GM12878 (cell line): ENCODE measurements at regions not wholly inside any gene's neighbourhood (a gene's known extent, or its start where the extent isn't known, plus 50 kb on each side); places are given as distances from the start of the nearest gene placed in this dataset.

Experiments used
- ATAC-seq: fragments of 200-7000 bp; cut with Tn5 transposase; 3 replicates; pipeline ENCODE4 v1.9.1; 2020; ENCODE audit warnings: mild to moderate bottlenecking, moderate library complexity
- BruUV-seq: library from RNA; stranded (reverse); fragments of 400-500 nt; replicated peaks from 2 replicates; lab custom pipeline; 2021; lab: Mats Ljungman, UMichigan
- CTCF ChIA-PET: fragments of 300-600 bp; sonication (Branson Sonifier 250); formaldehyde crosslinking; extraction: SDS; loops from one replicate; lab custom pipeline; 2021; ENCODE audit warnings: inconsistent platforms; lab: Yijun Ruan, JAX
- POLR2A ChIA-PET: fragments of 350-600 bp; formaldehyde crosslinking; extraction: SDS; loops from one replicate; lab custom pipeline; 2021; ENCODE audit warnings: inconsistent platforms; lab: Charles Lee
- RAD21 ChIA-PET: fragments of 300-600 bp; sonication (Branson Sonifier 250); formaldehyde crosslinking; loops from one replicate; lab custom pipeline; 2023; ENCODE audit warnings: antibody characterized with exemption; ENCODE audit not compliant: unreplicated experiment; lab: Charles Lee
- SMC1A ChIA-PET: fragments of 300-600 bp; sonication (Branson Sonifier 250); formaldehyde crosslinking; loops from one replicate; lab custom pipeline; 2023; ENCODE audit not compliant: unreplicated experiment, uncharacterized antibody; lab: Charles Lee
- DNase-seq: peaks from one replicate; pipeline ENCODE4 v3.0.0-alpha.2; 2011; ENCODE audit warnings: low read depth, low spot score
- FAIRE-seq: peaks from 3 replicates; lab custom pipeline; 2011; peaks lifted over from hg19 to GRCh38; lab: Jason Lieb, UNC
- H2AFZ ChIP-seq: 2 replicates; pipeline ENCODE4 v1.6.0; 2011; ENCODE audit warnings: low read depth, low read length, control low read depth; ENCODE audit not compliant: control insufficient read depth
- H3K27ac ChIP-seq: 2 replicates; pipeline ENCODE4 v1.5.1; 2011; ENCODE audit warnings: control low read depth; ENCODE audit not compliant: control insufficient read depth, insufficient read depth
- H3K27me3 ChIP-seq, 2 experiments: replicated peaks in 1 of 2; 2 replicates each; pipeline versions ENCODE4 v1.6.0 to v1.6.1; 2011; ENCODE audit warnings: low read length in 1 of 2; ENCODE audit not compliant: control insufficient read depth in 2 of 2, insufficient read depth in 2 of 2
- H3K36me3 ChIP-seq, 2 experiments: 2 replicates each; pipeline ENCODE4 v1.5.1; 2011; ENCODE audit warnings: low read length in 1 of 2; ENCODE audit not compliant: control insufficient read depth in 2 of 2, insufficient read depth in 2 of 2
- H3K4me1 ChIP-seq: 2 replicates; pipeline ENCODE4 v1.6.1; 2011; ENCODE audit warnings: mild to moderate bottlenecking, low read length, moderate library complexity, mixed read lengths; ENCODE audit not compliant: control insufficient read depth, insufficient read depth
- H3K4me2 ChIP-seq: 2 replicates; pipeline ENCODE4 v1.6.0; 2011; ENCODE audit warnings: control low read depth; ENCODE audit not compliant: control insufficient read depth, insufficient read depth
- H3K4me3 ChIP-seq: fragments of 200-600 bp; sonication (generic); 2 replicates; pipeline ENCODE4 v1.5.1; 2016
- H3K79me2 ChIP-seq: 2 replicates; pipeline ENCODE4 v1.6.0; 2011; ENCODE audit warnings: low read length; ENCODE audit not compliant: control insufficient read depth, insufficient read depth
- H3K9ac ChIP-seq: 2 replicates; pipeline ENCODE4 v1.8.0; 2011; ENCODE audit warnings: low read length, control low read depth, mixed read lengths; ENCODE audit not compliant: control insufficient read depth, insufficient read depth
- H3K9me3 ChIP-seq: replicated peaks from 3 replicates; pipeline ENCODE4 v1.5.1; 2011; ENCODE audit warnings: mild to moderate bottlenecking, low read length; ENCODE audit not compliant: control insufficient read depth, insufficient read depth
- H4K20me1 ChIP-seq: 2 replicates; pipeline ENCODE4 v1.6.0; 2011; ENCODE audit not compliant: control insufficient read depth, insufficient read depth
- BMI1 ChIP-seq: fragments of 450-650 bp; IDR thresholded peaks from 2 replicates; pipeline ENCODE4 v1.6.1; 2016; ENCODE audit warnings: mild to moderate bottlenecking, moderate library complexity, borderline replicate concordance
- FOS ChIP-seq: IDR thresholded peaks from 3 replicates; pipeline ENCODE4 v1.6.1; 2011; ENCODE audit warnings: borderline replicate concordance; ENCODE audit not compliant: insufficient read length; ENCODE audit errors: extremely low read depth
- JUNB ChIP-seq: IDR thresholded peaks from 2 replicates; pipeline ENCODE4 v1.6.1; 2016; ENCODE audit warnings: antibody characterized with exemption, mild to moderate bottlenecking
- WGBS: methylation state at CpG from one replicate; pipeline ENCODE4 v1.1.6; 2016; ENCODE audit warnings: low lambda C conversion rate; ENCODE audit not compliant: insufficient replicate concordance, insufficient coverage; ENCODE audit errors: missing lambda C conversion rate; 5-methylcytosine and 5-hydroxymethylcytosine counted together
- in situ Hi-C: fragments of 300-500 bp; cut with MboI; formaldehyde crosslinking; loops from 9 replicates; pipeline ENCODE4 v1.14.3; 2018; ENCODE audit warnings: mixed read lengths
- intact Hi-C: fragments of 100-400 bp; cut with micrococcal nuclease; formaldehyde crosslinking; loops from one replicate; pipeline ENCODE4 v1.14.2; 2022; ENCODE audit not compliant: unreplicated experiment
- TF ChIP-seq, protein P1 (sequence below): IDR thresholded peaks from 2 replicates; pipeline ENCODE4 v1.6.1; 2012; ENCODE audit warnings: low read depth, low read length, improper control_type of control experiment
- TF ChIP-seq, protein P2 (sequence below): fragments of 450-650 bp; IDR thresholded peaks from 2 replicates; pipeline ENCODE4 v1.6.1; 2017; ENCODE audit warnings: mild to moderate bottlenecking, moderate library complexity

DNA sequence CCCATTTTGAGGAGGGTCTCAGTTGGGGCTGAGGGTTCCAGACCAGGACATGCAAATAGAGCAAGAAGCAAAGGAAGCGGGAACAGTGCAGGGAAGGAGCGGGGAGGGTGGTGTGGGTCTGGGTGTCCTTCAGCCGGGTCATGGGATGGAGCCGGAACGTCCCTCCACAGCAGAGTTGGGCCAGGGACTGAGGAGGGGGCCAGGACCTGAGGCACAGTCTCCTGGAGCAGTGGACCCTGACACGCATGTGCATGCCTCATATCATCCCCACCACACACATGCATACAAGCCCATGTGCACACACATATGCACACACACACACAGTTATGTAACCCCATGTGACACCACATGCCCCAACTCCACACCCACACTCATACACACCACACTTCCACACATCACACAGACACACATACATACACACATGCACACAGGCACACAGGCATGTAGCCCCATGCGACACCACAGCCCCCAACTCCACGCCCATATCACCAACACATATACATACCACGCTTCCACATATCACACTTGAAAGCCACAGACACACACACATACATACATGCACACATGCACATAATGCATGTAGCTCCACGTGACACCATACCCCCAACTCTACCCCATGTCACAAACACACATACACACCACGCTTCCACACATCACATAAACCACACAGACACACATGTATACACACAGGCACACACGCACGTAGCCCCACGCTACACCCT lies 1026.6 kb downstream of the BRD1 start:
- in situ Hi-C loops, result no loop called here
- TF ChIP-seq, protein P1, sequence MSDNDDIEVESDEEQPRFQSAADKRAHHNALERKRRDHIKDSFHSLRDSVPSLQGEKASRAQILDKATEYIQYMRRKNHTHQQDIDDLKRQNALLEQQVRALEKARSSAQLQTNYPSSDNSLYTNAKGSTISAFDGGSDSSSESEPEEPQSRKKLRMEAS, result no peak
- TF ChIP-seq FOS, result no peak
- no TSS peak for BruUV-seq
- Histone ChIP-seq H3K27ac (no peak overlapping the region), H3K27me3 (no peaks in the 10 kb centered on the region), H3K4me1 (no peaks in the 10 kb centered on the region), H3K9me3 (no peaks in the 10 kb centered on the region; the same call in 2 of the 3 replicates), H3K79me2 (no peaks in the 10 kb centered on the region), H2AFZ (no peak overlapping the region), H4K20me1 (no peaks in the 10 kb centered on the region), H3K4me2 (no peak overlapping the region), H3K36me3 (no peaks in the 10 kb centered on the region), H3K9ac (no peak overlapping the region), H3K4me3 (no peak overlapping the region)
- WGBS, result 49% methylated on average over 9 of the region's 14 CpGs
- ATAC-seq (no peak), FAIRE-seq (no peak), DNase-seq (no peak)
- CTCF ChIA-PET, result no interaction called here
- intact Hi-C loops, result no loop called here
- RAD21 ChIA-PET, result no interaction called here
- POLR2A ChIA-PET, result no interaction called here
- SMC1A ChIA-PET, result no interaction called here

DNA sequence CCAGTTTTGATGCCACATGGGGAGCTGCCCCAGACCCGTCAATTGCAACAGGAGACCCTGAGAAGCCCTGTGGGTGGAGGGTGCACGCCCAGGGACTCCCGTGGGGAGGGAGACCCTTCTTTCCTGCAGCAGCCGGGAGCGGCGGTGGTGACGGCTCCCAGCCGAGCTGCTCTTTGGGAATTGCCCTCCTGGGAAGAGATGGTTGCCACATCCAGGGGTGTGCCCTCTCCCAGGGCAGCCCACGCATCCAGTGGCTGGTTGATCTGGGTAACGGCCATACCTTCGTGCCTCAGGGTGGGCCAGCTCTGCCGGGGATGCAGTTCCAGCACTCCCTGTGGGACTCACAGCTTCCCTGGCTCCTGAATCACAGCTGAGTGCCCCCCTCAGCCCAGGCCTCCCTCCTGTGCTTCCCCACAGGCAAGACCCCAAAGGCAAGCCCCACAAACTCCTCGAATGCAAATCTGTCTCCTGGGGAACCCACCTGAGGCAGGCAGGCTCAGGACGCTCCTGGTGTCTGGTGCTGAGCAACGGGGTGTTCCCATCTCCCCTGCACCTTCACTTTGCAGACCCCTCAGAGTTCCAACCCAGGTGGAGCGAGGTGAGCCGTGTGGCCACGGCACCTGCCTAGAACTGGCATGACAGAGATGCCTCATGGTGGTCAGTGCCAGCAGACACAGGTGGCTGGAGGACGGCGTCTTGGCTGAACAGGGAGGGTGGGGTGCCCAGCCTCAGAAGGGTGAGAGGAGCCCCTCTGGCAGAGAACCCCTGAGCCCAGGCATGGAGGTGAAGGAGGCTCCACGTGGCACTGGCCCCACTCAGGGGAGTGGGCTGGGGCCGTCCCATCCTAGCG lies 1027.4 kb downstream of the BRD1 start:
- ChIA-PET SMC1A (no interaction called here), CTCF (no interaction called here), POLR2A (no interaction called here), RAD21 (no interaction called here)
- FAIRE-seq (no peak), DNase-seq (no peak), ATAC-seq (no peak)
- H3K27me3 ChIP-seq, result no peaks in the 10 kb centered on the region
- no peaks in the 10 kb centered on the region for H3K79me2 ChIP-seq
- H3K27ac ChIP-seq, result no peak overlapping the region
- H3K4me2 ChIP-seq, result no peak overlapping the region
- in situ Hi-C loops, result no loop called here
- no TSS peak for BruUV-seq
- WGBS, result 28% methylated on average over 23 of the region's 23 CpGs
- H3K9ac ChIP-seq, result no peak overlapping the region
- H3K9me3 ChIP-seq, result no peaks in the 10 kb centered on the region; the same call in 2 of the 3 replicates
- intact Hi-C loops, result no loop called here
- no peaks in the 10 kb centered on the region for H3K36me3 ChIP-seq
- no peak overlapping the region for H2AFZ ChIP-seq
- no peak overlapping the region for H3K4me3 ChIP-seq
- H4K20me1 ChIP-seq, result no peaks in the 10 kb centered on the region
- no peaks in the 10 kb centered on the region for H3K4me1 ChIP-seq
- TF ChIP-seq, protein P2, sequence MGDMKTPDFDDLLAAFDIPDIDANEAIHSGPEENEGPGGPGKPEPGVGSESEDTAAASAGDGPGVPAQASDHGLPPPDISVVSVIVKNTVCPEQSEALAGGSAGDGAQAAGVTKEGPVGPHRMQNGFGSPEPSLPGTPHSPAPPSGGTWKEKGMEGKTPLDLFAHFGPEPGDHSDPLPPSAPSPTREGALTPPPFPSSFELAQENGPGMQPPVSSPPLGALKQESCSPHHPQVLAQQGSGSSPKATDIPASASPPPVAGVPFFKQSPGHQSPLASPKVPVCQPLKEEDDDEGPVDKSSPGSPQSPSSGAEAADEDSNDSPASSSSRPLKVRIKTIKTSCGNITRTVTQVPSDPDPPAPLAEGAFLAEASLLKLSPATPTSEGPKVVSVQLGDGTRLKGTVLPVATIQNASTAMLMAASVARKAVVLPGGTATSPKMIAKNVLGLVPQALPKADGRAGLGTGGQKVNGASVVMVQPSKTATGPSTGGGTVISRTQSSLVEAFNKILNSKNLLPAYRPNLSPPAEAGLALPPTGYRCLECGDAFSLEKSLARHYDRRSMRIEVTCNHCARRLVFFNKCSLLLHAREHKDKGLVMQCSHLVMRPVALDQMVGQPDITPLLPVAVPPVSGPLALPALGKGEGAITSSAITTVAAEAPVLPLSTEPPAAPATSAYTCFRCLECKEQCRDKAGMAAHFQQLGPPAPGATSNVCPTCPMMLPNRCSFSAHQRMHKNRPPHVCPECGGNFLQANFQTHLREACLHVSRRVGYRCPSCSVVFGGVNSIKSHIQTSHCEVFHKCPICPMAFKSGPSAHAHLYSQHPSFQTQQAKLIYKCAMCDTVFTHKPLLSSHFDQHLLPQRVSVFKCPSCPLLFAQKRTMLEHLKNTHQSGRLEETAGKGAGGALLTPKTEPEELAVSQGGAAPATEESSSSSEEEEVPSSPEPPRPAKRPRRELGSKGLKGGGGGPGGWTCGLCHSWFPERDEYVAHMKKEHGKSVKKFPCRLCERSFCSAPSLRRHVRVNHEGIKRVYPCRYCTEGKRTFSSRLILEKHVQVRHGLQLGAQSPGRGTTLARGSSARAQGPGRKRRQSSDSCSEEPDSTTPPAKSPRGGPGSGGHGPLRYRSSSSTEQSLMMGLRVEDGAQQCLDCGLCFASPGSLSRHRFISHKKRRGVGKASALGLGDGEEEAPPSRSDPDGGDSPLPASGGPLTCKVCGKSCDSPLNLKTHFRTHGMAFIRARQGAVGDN, result no peak
- no peak for TF ChIP-seq JUNB
- no peak for TF ChIP-seq BMI1
